Fibroblast of villous mesenchyme (primary cell): ENCODE measurements at regions not wholly inside any gene's neighbourhood (a gene's known extent, or its start where the extent isn't known, plus 50 kb on each side); places are given as distances from the start of the nearest gene placed in this dataset.
"Not testable (repeated sequence)": the region's sequence is repeated elsewhere in the genome, so short reads cannot be mapped to it uniquely, and the experiment has no call there.

ENCODE experiments used
- DNase-seq: peaks from one replicate; pipeline ENCODE4 v3.0.0-alpha.2; 2010; ENCODE audit warnings: low read depth
- H3K4me3 ChIP-seq: 2 replicates; pipeline ENCODE4 v1.5.1; 2011; ENCODE audit warnings: low read depth, mild to moderate bottlenecking, low read length
- CTCF ChIP-seq: IDR thresholded peaks from 2 replicates; pipeline ENCODE4 v1.5.1; 2012; ENCODE audit warnings: low read depth, mild to moderate bottlenecking, low read length; ENCODE audit not compliant: insufficient read depth

- no peak for DNase-seq
- no peak overlapping the region for H3K4me3 ChIP-seq
- no peak for TF ChIP-seq CTCF
Measured at GRCh38 chr10:2782265-2782664, 285.1 kb upstream of the PFKP start.

GRCh38 chr10:2777666-2778355 lies 289.5 kb upstream of the PFKP start:
- TF ChIP-seq CTCF: no peak
- DNase-seq: no peak
- H3K4me3 ChIP-seq: no peak overlapping the region

- DNase-seq: no peak
- no peak for TF ChIP-seq CTCF
- H3K4me3 ChIP-seq: no peak overlapping the region
Measured at GRCh38 chr10:2772816-2773631, 294.3 kb upstream of the PFKP start.

- TF ChIP-seq CTCF: no peak
- no peak overlapping the region for H3K4me3 ChIP-seq
- no peak for DNase-seq
Measured at GRCh38 chr10:2772135-2772534, 295.2 kb upstream of the PFKP start.

- DNase-seq, H3K4me3 ChIP-seq: not testable (repeated sequence)
Measured at GRCh38 chr10:2767293-2767692, 300.1 kb upstream of the PFKP start.

GRCh38 chr10:2761971-2762370 lies 305.4 kb upstream of the PFKP start:
- TF ChIP-seq CTCF: no peak
- H3K4me3 ChIP-seq: no peak overlapping the region
- DNase-seq: no peak

- TF ChIP-seq CTCF: no peak
- no peak overlapping the region for H3K4me3 ChIP-seq
- no peak for DNase-seq
Measured at GRCh38 chr10:2761311-2761710, 306.0 kb upstream of the PFKP start.
